Inflammatory macrophage treated with lipopolysaccharide for 1 hour (primary cell): ENCODE measurements at regions not wholly inside any gene's neighbourhood (a gene's known extent, or its start where the extent isn't known, plus 50 kb on each side); places are given as distances from the start of the nearest gene placed in this dataset.

Source experiments
- DNase-seq, 2 donors: peaks; one replicate each; pipeline ENCODE4 v3.0.0-alpha.2; 2020 to 2022

- DNase-seq = no peak
Observed at GRCh38 chr6:11292594-11293236, 60.2 kb upstream of the NEDD9 start.

DNA sequence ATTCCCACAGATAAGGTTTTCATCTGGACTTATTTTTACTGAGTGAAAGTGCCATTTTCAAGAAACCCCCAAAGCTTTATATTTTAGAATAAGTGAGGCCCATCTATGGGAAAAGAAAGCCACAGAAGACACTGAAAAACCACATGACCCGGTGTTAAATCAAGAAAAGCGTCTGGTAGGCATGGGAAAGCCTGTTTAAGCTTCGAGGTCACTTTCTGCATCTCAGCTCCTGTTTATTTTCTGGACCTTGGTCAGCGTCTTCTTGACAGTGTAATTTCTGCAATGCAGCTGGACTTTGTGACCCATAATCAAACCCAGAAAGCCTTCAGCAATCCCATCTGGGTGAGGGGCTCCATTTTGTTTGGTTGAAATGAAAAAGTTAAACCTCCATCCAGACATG lies 59.6 kb upstream of the NEDD9 start:
- DNase-seq = no peak

- DNase-seq = no peak
Observed at GRCh38 chr6:11291582-11291981, 59.1 kb upstream of the NEDD9 start.

DNA sequence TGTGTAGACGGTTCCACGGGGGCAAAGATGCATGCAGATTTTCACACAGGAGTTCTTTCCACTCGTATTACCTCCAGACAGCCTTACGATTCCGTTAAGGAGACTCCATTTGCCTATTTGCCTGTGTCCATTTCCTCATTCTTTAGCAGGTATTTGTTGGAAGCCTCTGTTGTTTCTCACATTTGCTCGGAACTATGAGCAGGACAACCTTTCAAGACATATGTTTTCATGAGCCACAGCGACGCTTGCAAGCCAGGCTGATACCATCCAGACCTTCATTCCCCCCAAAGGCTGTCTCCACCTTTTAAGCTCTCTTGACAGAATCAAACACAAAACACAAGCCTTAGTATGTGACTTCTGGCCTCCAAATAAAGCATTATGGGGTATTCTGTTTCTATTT lies 57.6 kb upstream of the NEDD9 start:
- no peak for DNase-seq

- no peak for DNase-seq
Observed at GRCh38 chr6:11288065-11288464, 55.6 kb upstream of the NEDD9 start.

GRCh38 chr6:11284996-11285395 lies 52.5 kb upstream of the NEDD9 start:
- DNase-seq = no peak

DNA sequence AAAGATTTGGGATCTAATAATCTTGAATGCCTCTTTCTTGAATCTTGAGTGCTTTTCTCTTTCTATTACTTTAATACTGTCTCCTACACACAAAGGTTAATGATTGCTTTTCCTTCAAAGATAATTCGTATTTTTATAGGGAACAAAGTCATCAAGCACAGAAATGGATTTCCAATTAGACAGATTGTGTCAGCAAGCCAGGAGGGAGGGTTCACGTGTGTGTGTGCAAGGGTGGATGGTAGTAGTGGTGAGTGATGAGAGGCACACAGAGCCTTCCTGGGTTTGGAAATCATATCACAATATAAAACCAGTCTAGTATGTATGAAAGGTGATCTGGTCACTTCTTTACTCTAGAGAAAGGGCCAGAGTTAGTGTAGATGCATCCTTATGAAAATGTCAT lies 51.2 kb upstream of the NEDD9 start:
- no peak for DNase-seq

- DNase-seq = no peak
Observed at GRCh38 chr6:11282875-11283274, 50.4 kb upstream of the NEDD9 start.
